Left ventricle myocardium superior (tissue), 1 donor: ENCODE measurements at regions not wholly inside any gene's neighbourhood (a gene's known extent, or its start where the extent isn't known, plus 50 kb on each side); places are given as distances from the start of the nearest gene placed in this dataset.
"Not testable (repeated sequence)": the region's sequence is repeated elsewhere in the genome, so short reads cannot be mapped to it uniquely, and the experiment has no call there.

Experiments used
- ATAC-seq: fragments of 200-7000 bp; cut with Tn5 transposase; one replicate; pipeline ENCODE4 v1.9.1; 2020; ENCODE audit warnings: mild to moderate bottlenecking, moderate library complexity
- DNase-seq: peaks from one replicate; pipeline ENCODE4 v3.0.0-alpha.2; 2020
- intact Hi-C: fragments of 100-400 bp; cut with micrococcal nuclease; formaldehyde crosslinking; loops from one replicate; pipeline ENCODE4 v1.11.0; 2022
- donor health status: DM: no; HTN: yes; CAD: no; lungs with severe emphysema.

GRCh38 chr6:146968041-146968760 is 236.0 kb upstream of the STXBP5 start:
- no peak for ATAC-seq
- intact Hi-C loops, result no loop called here

GRCh38 chr6:146972546-146972945 is 231.7 kb upstream of the STXBP5 start:
- DNase-seq (no peak), ATAC-seq (no peak)
- intact Hi-C loops, result no loop called here

More at GRCh38 chr6:146968041-146968760, 236.0 kb upstream of the STXBP5 start:
- DNase-seq, result no peak

GRCh38 chr6:146974351-146974750 is 229.9 kb upstream of the STXBP5 start:
- ATAC-seq (no peak), DNase-seq (no peak)
- intact Hi-C loops, result no loop called here

DNA sequence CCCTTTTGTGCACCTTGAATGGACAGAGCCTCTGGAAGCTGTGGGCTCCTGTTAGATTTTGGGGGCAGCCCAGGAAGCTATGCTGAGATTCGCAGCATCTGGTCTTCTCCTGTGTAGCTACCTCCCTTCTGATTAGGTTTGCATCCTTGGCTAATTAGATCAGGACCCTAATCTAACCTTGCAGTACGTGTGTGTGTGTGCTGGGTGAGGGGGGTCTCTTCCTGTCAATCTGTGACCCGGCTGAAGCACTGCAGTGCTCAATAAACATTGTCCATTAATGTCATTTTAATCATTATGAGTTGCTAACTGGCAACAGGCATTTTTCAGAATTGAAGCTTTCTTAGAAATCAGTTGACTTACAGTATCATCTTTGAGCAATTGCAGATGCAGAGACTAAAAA is 229.1 kb upstream of the STXBP5 start:
- no peak for DNase-seq
- ATAC-seq, result no peak
- intact Hi-C loops, result no loop called here

DNA sequence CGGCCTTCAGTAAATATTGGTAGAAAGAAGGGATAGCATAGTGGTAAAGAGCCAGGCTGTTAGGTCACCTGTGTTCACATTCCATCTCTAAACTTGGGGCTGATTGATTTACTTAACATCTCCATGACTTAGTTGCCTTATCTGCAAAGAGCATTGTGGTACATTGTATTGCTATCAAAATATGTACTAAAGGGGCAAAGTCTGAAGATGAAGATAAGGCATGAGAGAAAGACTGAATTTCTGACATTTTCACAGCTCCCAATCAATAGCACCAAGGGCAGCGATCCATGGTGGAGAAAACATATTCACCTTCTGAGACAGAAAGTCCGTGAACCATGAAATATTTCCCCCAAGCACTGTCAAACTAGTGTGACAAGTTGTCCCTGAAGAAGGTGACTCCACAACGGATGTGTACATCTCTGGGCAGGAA is 223.3 kb upstream of the STXBP5 start:
- ATAC-seq (no peak), DNase-seq (no peak)
- intact Hi-C loops, result no loop called here

DNA sequence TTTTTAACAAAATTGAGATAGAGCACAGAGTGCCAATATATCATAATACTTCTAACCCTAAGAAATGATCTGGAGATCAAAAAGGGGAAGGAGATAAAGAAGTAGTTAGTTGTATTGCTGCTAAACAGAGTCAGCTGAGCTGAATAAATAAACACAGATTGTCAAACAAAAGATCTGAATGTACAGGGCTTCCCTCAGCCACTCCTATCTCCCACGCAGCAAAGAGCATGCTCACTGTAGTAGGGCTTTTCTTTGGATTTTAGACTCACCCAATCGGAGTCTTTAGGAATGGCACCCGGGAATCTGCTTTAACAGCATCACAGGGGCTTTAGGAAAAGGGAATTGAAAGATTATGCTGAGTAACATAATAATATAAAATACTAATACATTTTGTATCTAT is 222.2 kb upstream of the STXBP5 start:
- ATAC-seq, result no peak
- intact Hi-C loops, result no loop called here
- DNase-seq, result no peak

GRCh38 chr6:146984251-146984924 is 219.8 kb upstream of the STXBP5 start:
- intact Hi-C loops, result no loop called here
- no peak for DNase-seq
- ATAC-seq, result no peak

GRCh38 chr6:146985111-146985510 is 219.1 kb upstream of the STXBP5 start:
- no peak for ATAC-seq
- DNase-seq, result no peak
- intact Hi-C loops, result no loop called here

DNA sequence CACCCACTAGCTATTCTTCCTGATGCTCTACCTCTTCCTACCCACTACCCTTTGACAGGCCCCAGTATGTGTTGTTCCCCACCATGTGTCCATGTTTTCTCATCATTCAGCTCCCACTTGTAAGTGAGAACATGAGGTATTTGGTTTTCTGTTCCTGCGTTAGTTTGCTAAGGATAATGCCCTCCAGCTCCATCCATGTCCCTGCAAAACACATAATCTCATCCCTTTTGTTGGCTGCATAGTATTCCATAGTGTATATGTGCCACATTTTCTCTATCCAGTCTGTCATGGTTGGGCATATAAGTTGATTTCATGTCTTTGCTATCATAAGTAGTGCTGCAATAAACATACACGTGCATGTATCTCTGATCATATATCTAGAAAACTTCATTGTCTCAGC is 218.3 kb upstream of the STXBP5 start:
- DNase-seq (no peak), ATAC-seq (no peak)
- intact Hi-C loops, result no loop called here

GRCh38 chr6:146987938-146988337 is 216.3 kb upstream of the STXBP5 start:
- DNase-seq, ATAC-seq, intact Hi-C loops: not testable (repeated sequence)

GRCh38 chr6:146989860-146990259 is 214.4 kb upstream of the STXBP5 start:
- intact Hi-C loops, result no loop called here
- ATAC-seq (no peak), DNase-seq (no peak)

DNA sequence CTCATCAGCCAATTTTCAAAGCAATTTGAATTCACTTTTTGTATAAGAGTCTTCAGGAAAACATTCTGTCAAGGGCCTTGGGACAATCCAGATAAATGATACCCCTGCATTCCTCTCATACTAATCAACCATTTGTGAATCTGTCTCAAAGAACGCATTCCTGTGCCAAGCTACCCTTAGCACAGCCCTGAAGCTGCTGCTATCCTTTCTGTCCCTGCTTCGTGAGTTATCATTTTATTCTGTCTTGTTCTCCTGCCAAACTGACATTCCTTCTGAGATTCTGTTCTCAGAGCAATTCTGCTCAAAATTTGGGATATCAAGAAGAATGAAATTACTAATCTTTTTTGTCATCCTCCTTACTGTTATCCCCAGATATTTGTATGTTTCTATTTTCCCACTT is 213.9 kb upstream of the STXBP5 start:
- ATAC-seq (no peak), DNase-seq (no peak)
- intact Hi-C loops, result no loop called here

- DNase-seq (no peak), ATAC-seq (no peak)
- intact Hi-C loops, result no loop called here
Measured at GRCh38 chr6:146990821-146991798, 213.1 kb upstream of the STXBP5 start.

DNA sequence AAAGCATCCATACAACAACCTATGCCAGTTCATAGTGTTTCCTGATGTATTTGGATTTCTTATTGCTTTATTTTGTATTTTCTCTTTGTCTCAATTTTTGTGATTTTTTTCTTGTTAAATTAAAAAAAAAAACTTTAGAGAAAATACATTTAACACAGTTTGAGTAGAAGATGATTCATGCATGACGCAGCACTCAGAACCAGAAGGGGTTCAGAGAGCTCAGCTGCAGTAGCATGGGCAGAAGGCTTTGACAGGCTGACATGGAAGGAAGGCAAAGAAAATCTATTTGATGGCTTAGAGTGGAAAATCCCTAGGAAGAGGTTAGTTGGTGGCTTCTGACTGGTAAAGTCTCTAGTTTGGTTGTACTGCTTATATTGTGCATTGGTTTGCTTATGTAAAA is 207.2 kb upstream of the STXBP5 start:
- ATAC-seq (no peak), DNase-seq (no peak)
- intact Hi-C loops, result no loop called here

DNA sequence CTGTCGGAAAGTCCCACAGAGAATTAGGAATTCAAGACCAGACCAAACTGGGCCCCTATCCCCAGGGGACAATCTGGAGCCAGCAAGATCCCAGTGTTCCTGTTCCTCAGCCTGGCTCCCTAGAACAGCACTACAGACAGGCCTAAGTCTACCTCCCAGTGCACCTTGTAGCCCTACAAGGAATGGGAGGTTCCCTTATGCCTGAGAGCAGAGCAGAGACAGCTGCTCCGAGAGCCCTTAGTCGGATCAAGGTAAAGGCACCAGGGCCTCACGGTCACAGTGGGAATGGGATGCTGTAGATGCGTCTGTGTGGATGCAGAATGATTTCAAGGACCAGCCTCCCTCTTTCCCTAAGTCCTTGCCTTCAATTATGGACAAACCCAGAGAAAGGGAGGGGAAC is 204.5 kb upstream of the STXBP5 start:
- intact Hi-C loops, result no loop called here
- DNase-seq, result no peak
- ATAC-seq, result no peak

GRCh38 chr6:147000545-147001488 is 203.4 kb upstream of the STXBP5 start:
- intact Hi-C loops, result no loop called here
- ATAC-seq, result no peak
- no peak for DNase-seq

- no peak for DNase-seq
- no peak for ATAC-seq
- intact Hi-C loops, result no loop called here
Measured at GRCh38 chr6:147001621-147002020, 202.6 kb upstream of the STXBP5 start.

- intact Hi-C loops, result no loop called here
- DNase-seq (no peak), ATAC-seq (no peak)
Measured at GRCh38 chr6:147003186-147003585, 201.0 kb upstream of the STXBP5 start.

- ATAC-seq, result no peak
- intact Hi-C loops, result no loop called here
Measured at GRCh38 chr6:147005499-147005898, 198.7 kb upstream of the STXBP5 start.

More at GRCh38 chr6:147005499-147005898, 198.7 kb upstream of the STXBP5 start:
- DNase-seq, result no peak
